ENCODE measurements at regions not wholly inside any gene's neighbourhood (a gene's known extent, or its start where the extent isn't known, plus 50 kb on each side); places are given as distances from the start of the nearest gene placed in this dataset.

- TF ChIP-seq POLR2A (IDR thresholded peaks at IDR 0.05) (no peak), CTCF (IDR thresholded peaks at IDR 0.05) (no peak)
- intact Hi-C loops (cut with DNase I) = no loop called here
- Histone ChIP-seq H3K27ac (no peak overlapping the region), H3K27me3 (no peaks in the 10 kb centered on the region), H3K36me3 (no peaks in the 10 kb centered on the region), H3K4me1 (no peaks in the 10 kb centered on the region), H3K4me3 (replicated peaks in 1 of 3) (no peak overlapping the region), H3K9me3 (no peaks in the 10 kb centered on the region)
- WGBS, 2 donors = 88 to 92% methylated on average over 3 of the region's 3 CpGs
- DNase-seq = no peak
These were observed 226.3 kb upstream of the PPARGC1A start for GRCh38 chr4:24116107-24116506.

GRCh38 chr4:24114919-24115500 lies 225.2 kb upstream of the PPARGC1A start:
- no peaks in the 10 kb centered on the region for H3K27me3 ChIP-seq
- H3K4me3 ChIP-seq (replicated peaks in 1 of 3) = no peak overlapping the region
- H3K27ac ChIP-seq = no peak overlapping the region
- intact Hi-C loops (cut with DNase I) = no loop called here
- TF ChIP-seq CTCF (IDR thresholded peaks at IDR 0.05) (no peak), POLR2A (IDR thresholded peaks at IDR 0.05) (no peak)
- H3K4me1 ChIP-seq = no peaks in the 10 kb centered on the region
- DNase-seq = no peak
- 94 to 95% methylated on average over 8 of the region's 8 CpGs for WGBS, 2 donors
- H3K9me3 ChIP-seq = no peaks in the 10 kb centered on the region
- no peaks in the 10 kb centered on the region for H3K36me3 ChIP-seq

- Histone ChIP-seq H3K27ac (no peak overlapping the region), H3K36me3 (no peaks in the 10 kb centered on the region), H3K9me3 (no peaks in the 10 kb centered on the region), H3K4me3 (replicated peaks in 1 of 3) (no peak overlapping the region), H3K27me3 (no peaks in the 10 kb centered on the region), H3K4me1 (no peaks in the 10 kb centered on the region)
- intact Hi-C loops (cut with DNase I) = no loop called here
- TF ChIP-seq POLR2A (IDR thresholded peaks at IDR 0.05) (no peak), CTCF (IDR thresholded peaks at IDR 0.05) (no peak)
- 86 to 88% methylated on average over 4 of the region's 4 CpGs for WGBS, 2 donors
- no peak for DNase-seq
These were observed 224.6 kb upstream of the PPARGC1A start for GRCh38 chr4:24114444-24114843.

- Histone ChIP-seq H3K27ac (no peak overlapping the region), H3K4me1 (no peaks in the 10 kb centered on the region), H3K9me3 (no peaks in the 10 kb centered on the region), H3K27me3 (no peaks in the 10 kb centered on the region), H3K36me3 (no peaks in the 10 kb centered on the region), H3K4me3 (replicated peaks in 1 of 3) (no peak overlapping the region)
- 87 to 88% methylated on average over 2 of the region's 2 CpGs for WGBS, 2 donors
- DNase-seq = no peak
- TF ChIP-seq CTCF (IDR thresholded peaks at IDR 0.05) (no peak), POLR2A (IDR thresholded peaks at IDR 0.05) (no peak)
- intact Hi-C loops (cut with DNase I) = no loop called here
These were observed 222.6 kb upstream of the PPARGC1A start for GRCh38 chr4:24112466-24112865.

GRCh38 chr4:24108567-24108966 lies 218.7 kb upstream of the PPARGC1A start:
- no peaks in the 10 kb centered on the region for H3K9me3 ChIP-seq
- peaks cover 10% of the 10 kb centered on the region in 2 donors for H3K4me1 ChIP-seq
- H3K36me3 ChIP-seq = no peaks in the 10 kb centered on the region
- no peak overlapping the region for H3K4me3 ChIP-seq (replicated peaks in 1 of 3)
- no peak for DNase-seq
- no peak for TF ChIP-seq POLR2A (IDR thresholded peaks at IDR 0.05)
- TF ChIP-seq CTCF (IDR thresholded peaks at IDR 0.05) = no peak
- no peak overlapping the region for H3K27ac ChIP-seq
- no peaks in the 10 kb centered on the region for H3K27me3 ChIP-seq
- intact Hi-C loops (cut with DNase I) = no loop called here
- WGBS, 2 donors = 86 to 98% methylated on average over 2 of the region's 2 CpGs
